ENCODE measurements at regions not wholly inside any gene's neighbourhood (a gene's known extent, or its start where the extent isn't known, plus 50 kb on each side); places are given as distances from the start of the nearest gene placed in this dataset.

- DNase-seq (ENCODE audit: low read depth in 2 of 3, low spot score in 2 of 3) = no peak
Observed at GRCh38 chr3:124653797-124654469, 76.3 kb upstream of the UMPS start.

- DNase-seq (ENCODE audit: low read depth in 2 of 3, low spot score in 2 of 3) = no peak
Observed at GRCh38 chr3:124654470-124654845, 75.8 kb upstream of the UMPS start.

GRCh38 chr3:124656531-124656930, 73.7 kb upstream of the UMPS start:
- DNase-seq (ENCODE audit: low read depth in 2 of 3, low spot score in 2 of 3) = no peak

- DNase-seq (ENCODE audit: low read depth in 2 of 3, low spot score in 2 of 3) = no peak
Observed at GRCh38 chr3:124657138-124657537, 73.1 kb upstream of the UMPS start.

- no peak for DNase-seq (ENCODE audit: low read depth in 2 of 3, low spot score in 2 of 3)
Observed at GRCh38 chr3:124658270-124658669, 72.0 kb upstream of the UMPS start.

- no peak for DNase-seq (ENCODE audit: low read depth in 2 of 3, low spot score in 2 of 3)
Observed at GRCh38 chr3:124659175-124659574, 71.1 kb upstream of the UMPS start.

- DNase-seq (ENCODE audit: low read depth in 2 of 3, low spot score in 2 of 3) = no peak
Observed at GRCh38 chr3:124660599-124660998, 69.7 kb upstream of the UMPS start.

- DNase-seq (ENCODE audit: low read depth in 2 of 3, low spot score in 2 of 3) = no peak
Observed at GRCh38 chr3:124663690-124664089, 66.6 kb upstream of the UMPS start.

GRCh38 chr3:124664804-124665203, 65.4 kb upstream of the UMPS start:
- no peak for DNase-seq (ENCODE audit: low read depth in 2 of 3, low spot score in 2 of 3)

GRCh38 chr3:124666067-124666466, 64.2 kb upstream of the UMPS start:
- DNase-seq (ENCODE audit: low read depth in 2 of 3, low spot score in 2 of 3) = no peak

- no peak for DNase-seq (ENCODE audit: low read depth in 2 of 3, low spot score in 2 of 3)
Observed at GRCh38 chr3:124669470-124669869, 60.8 kb upstream of the UMPS start.

GRCh38 chr3:124671106-124671505, 59.1 kb upstream of the UMPS start:
- no peak for DNase-seq (ENCODE audit: low read depth in 2 of 3, low spot score in 2 of 3)

- no peak for DNase-seq (ENCODE audit: low read depth in 2 of 3, low spot score in 2 of 3)
Observed at GRCh38 chr3:124674336-124674735, 55.9 kb upstream of the UMPS start.

- no peak for DNase-seq (ENCODE audit: low read depth in 2 of 3, low spot score in 2 of 3)
Observed at GRCh38 chr3:124676236-124676635, 54.0 kb upstream of the UMPS start.

GRCh38 chr3:124679048-124679638, 51.1 kb upstream of the UMPS start:
- DNase-seq (ENCODE audit: low read depth in 2 of 3, low spot score in 2 of 3) = no peak

Measured in activated CD8-positive, alpha-beta memory T cell treated with anti-CD3 and anti-CD28 coated beads for 48 hours (primary cell).